HCT116 (cell line): ENCODE measurements at regions not wholly inside any gene's neighbourhood (a gene's known extent, or its start where the extent isn't known, plus 50 kb on each side); places are given as distances from the start of the nearest gene placed in this dataset.

Experiments
- CEBPB ChIP-seq: IDR thresholded peaks from 2 replicates; pipeline ENCODE4 v1.6.1; 2012; ENCODE audit warnings: low read depth
- EGR1 ChIP-seq: IDR thresholded peaks from 2 replicates; pipeline ENCODE4 v1.6.1; 2012; ENCODE audit warnings: low read depth
- ELF1 ChIP-seq: IDR thresholded peaks from 2 replicates; pipeline ENCODE4 v1.6.1; 2012; ENCODE audit warnings: low read depth, borderline replicate concordance
- EZH2phosphoT487 ChIP-seq: fragments of 200-600 bp; IDR thresholded peaks from 2 replicates; pipeline ENCODE4 v1.6.1; 2018; ENCODE audit warnings: antibody characterized with exemption, borderline replicate concordance
- FOSL1 ChIP-seq: IDR thresholded peaks from 2 replicates; pipeline ENCODE4 v1.6.1; 2012; ENCODE audit warnings: low read depth
- POLR2A ChIP-seq: IDR thresholded peaks from 2 replicates; pipeline ENCODE4 v1.7.0; 2011; ENCODE audit warnings: borderline replicate concordance; ENCODE audit not compliant: insufficient read depth, insufficient read length; ENCODE audit errors: extremely low read depth
- POLR2AphosphoS5 ChIP-seq: IDR thresholded peaks from 2 replicates; pipeline ENCODE4 v1.6.1; 2011; ENCODE audit warnings: mild to moderate bottlenecking, low read depth, low read length, moderate library complexity
- RAD21 ChIP-seq: IDR thresholded peaks from 2 replicates; pipeline ENCODE4 v1.6.1; 2012; ENCODE audit warnings: low read depth, mild to moderate bottlenecking
- SP1 ChIP-seq: IDR thresholded peaks from 2 replicates; pipeline ENCODE4 v1.6.1; 2012; ENCODE audit warnings: low read depth
- YY1 ChIP-seq: IDR thresholded peaks from 2 replicates; pipeline ENCODE4 v1.6.1; 2011; ENCODE audit warnings: low read length, low read depth, moderate library complexity, mild to moderate bottlenecking; ENCODE audit not compliant: insufficient replicate concordance; ENCODE audit errors: extremely low read depth
- TF ChIP-seq, protein P1 (sequence below), 3 experiments: fragments of 200-600 bp in 1 of 3; sonication (generic) in 1 of 3; IDR thresholded peaks in 2 of 3; conservative IDR thresholded peaks in 1 of 3; 2 replicates each; pipeline ENCODE4 v1.5.1; 2012 to 2017; ENCODE audit warnings: low read depth in 2 of 3, low read length in 2 of 3, antibody characterized with exemption in 1 of 3, borderline replicate concordance in 1 of 3, control low read depth in 1 of 3, mild to moderate bottlenecking in 1 of 3, mixed read lengths in 1 of 3, mixed run types in 1 of 3, moderate library complexity in 1 of 3; ENCODE audit not compliant: insufficient read depth in 1 of 3
- TF ChIP-seq, protein P2 (sequence below): IDR thresholded peaks from 2 replicates; pipeline ENCODE4 v1.6.1; 2012
- TF ChIP-seq, protein P3 (sequence below): IDR thresholded peaks from 2 replicates; pipeline ENCODE4 v1.6.1; 2012

DNA sequence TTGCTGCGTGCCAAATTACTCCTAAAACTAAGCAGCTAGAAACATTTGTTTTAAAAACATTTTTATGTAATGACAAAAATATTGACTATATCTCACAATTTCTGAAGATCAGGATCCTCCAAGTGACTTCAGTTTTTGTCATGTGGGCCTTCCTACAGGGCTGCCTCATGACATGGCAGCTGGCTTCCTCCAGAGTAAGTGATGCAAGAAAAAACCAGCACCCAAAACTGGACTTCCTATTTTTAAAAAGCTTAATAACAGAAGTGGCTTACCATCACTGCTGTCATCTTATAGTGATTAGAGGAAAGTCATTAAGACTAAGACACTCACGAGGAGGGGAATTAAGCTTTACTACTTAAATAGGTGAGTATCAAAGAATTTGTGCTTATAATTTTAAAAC, 681.7 kb downstream of the PCDH17 start:
- TF ChIP-seq EGR1 (no peak), EZH2phosphoT487 (no peak), POLR2A (no peak), POLR2AphosphoS5 (no peak), YY1 (no peak), RAD21 (no peak), FOSL1 (no peak), CEBPB (no peak), SP1 (no peak), ELF1 (no peak)
- TF ChIP-seq, protein P1, sequence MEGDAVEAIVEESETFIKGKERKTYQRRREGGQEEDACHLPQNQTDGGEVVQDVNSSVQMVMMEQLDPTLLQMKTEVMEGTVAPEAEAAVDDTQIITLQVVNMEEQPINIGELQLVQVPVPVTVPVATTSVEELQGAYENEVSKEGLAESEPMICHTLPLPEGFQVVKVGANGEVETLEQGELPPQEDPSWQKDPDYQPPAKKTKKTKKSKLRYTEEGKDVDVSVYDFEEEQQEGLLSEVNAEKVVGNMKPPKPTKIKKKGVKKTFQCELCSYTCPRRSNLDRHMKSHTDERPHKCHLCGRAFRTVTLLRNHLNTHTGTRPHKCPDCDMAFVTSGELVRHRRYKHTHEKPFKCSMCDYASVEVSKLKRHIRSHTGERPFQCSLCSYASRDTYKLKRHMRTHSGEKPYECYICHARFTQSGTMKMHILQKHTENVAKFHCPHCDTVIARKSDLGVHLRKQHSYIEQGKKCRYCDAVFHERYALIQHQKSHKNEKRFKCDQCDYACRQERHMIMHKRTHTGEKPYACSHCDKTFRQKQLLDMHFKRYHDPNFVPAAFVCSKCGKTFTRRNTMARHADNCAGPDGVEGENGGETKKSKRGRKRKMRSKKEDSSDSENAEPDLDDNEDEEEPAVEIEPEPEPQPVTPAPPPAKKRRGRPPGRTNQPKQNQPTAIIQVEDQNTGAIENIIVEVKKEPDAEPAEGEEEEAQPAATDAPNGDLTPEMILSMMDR (IDR thresholded peaks at IDR 0.05 in 2 of 3, conservative IDR thresholded peaks at IDR 0.05 in 1 of 3; ENCODE audit: borderline replicate concordance in 1 of 3, insufficient read depth in 1 of 3, low read depth in 2 of 3, low read length in 2 of 3) = no peak
- TF ChIP-seq, protein P2, sequence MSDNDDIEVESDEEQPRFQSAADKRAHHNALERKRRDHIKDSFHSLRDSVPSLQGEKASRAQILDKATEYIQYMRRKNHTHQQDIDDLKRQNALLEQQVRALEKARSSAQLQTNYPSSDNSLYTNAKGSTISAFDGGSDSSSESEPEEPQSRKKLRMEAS = no peak
- TF ChIP-seq, protein P3, sequence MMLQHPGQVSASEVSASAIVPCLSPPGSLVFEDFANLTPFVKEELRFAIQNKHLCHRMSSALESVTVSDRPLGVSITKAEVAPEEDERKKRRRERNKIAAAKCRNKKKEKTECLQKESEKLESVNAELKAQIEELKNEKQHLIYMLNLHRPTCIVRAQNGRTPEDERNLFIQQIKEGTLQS = no peak
